Heart left ventricle (tissue), 16 donors: ENCODE measurements at regions not wholly inside any gene's neighbourhood (a gene's known extent, or its start where the extent isn't known, plus 50 kb on each side); places are given as distances from the start of the nearest gene placed in this dataset.
A peak's percentile ranks its signal among the peaks of the same experiment; 100 is the strongest.

ENCODE experiments used
- ATAC-seq, 4 donors: fragments of 200-7000 bp; cut with Tn5 transposase; one replicate each; pipeline ENCODE4 v1.9.1; 2020 to 2022; ENCODE audit warnings: moderate library complexity in 4 of 4, mild to moderate bottlenecking in 3 of 4, moderate number of reproducible peaks in 1 of 4
- DNase-seq, 5 donors: peaks; one replicate each; pipeline ENCODE4 v3.0.0-alpha.2; 2020
- H3K27ac ChIP-seq, 12 donors: fragments of 200-600 bp; sonication (generic) in 4 of 12; one replicate each; pipeline versions ENCODE4 v1.5.0 to v1.8.0; 2016 to 2022; ENCODE audit warnings: mild to moderate bottlenecking in 2 of 12
- H3K27me3 ChIP-seq, 9 donors: fragments of 200-600 bp; sonication (generic) in 2 of 9; one replicate each; pipeline versions ENCODE4 v1.5.1 to v1.8.0; 2016 to 2022; ENCODE audit warnings: mild to moderate bottlenecking in 3 of 9
- H3K36me3 ChIP-seq, 9 donors: fragments of 200-600 bp; sonication (generic) in 2 of 9; one replicate each; pipeline versions ENCODE4 v1.5.0 to v1.8.0; 2018 to 2022; ENCODE audit warnings: mild to moderate bottlenecking in 2 of 9
- H3K4me1 ChIP-seq, 12 donors: fragments of 200-600 bp; sonication (generic) in 4 of 12; one replicate each; pipeline versions ENCODE4 v1.5.0 to v1.8.0; 2016 to 2022; ENCODE audit warnings: mild to moderate bottlenecking in 3 of 12
- H3K4me3 ChIP-seq, 12 donors: fragments of 200-600 bp; sonication (generic) in 4 of 12; one replicate each; pipeline versions ENCODE4 v1.5.0 to v1.8.0; 2017 to 2022; ENCODE audit warnings: mild to moderate bottlenecking in 9 of 12, moderate library complexity in 4 of 12
- H3K9me3 ChIP-seq, 12 donors: fragments of 200-600 bp; sonication (generic) in 4 of 12; one replicate each; pipeline versions ENCODE4 v1.5.0 to v1.8.0; 2016 to 2022; ENCODE audit warnings: mild to moderate bottlenecking in 1 of 12
- CTCF ChIP-seq, 12 donors: fragments of 200-600 bp; sonication (generic) in 4 of 12; IDR thresholded peaks; one replicate each; pipeline versions ENCODE4 v1.5.0 to v1.8.0; 2018 to 2022; ENCODE audit warnings: antibody characterized with exemption in 12 of 12, mild to moderate bottlenecking in 5 of 12
- POLR2A ChIP-seq, 2 donors: fragments of 450-650 bp; IDR thresholded peaks; one replicate each; pipeline ENCODE4 v1.6.1; 2017; ENCODE audit warnings: antibody characterized with exemption in 2 of 2, mild to moderate bottlenecking in 2 of 2, moderate library complexity in 2 of 2
- WGBS, 4 donors: extraction: QIAGEN DNeasy Blood & Tissue Kit in 2 of 4; methylation state at CpG; one replicate each; pipeline versions ENCODE4 v1.1.5 to v1.1.7; 2013 to 2018; 5-methylcytosine and 5-hydroxymethylcytosine counted together
- intact Hi-C, 10 donors: fragments of 100-400 bp; cut with DNase I; formaldehyde crosslinking; loops; one replicate each; pipeline versions ENCODE4 v1.11.1 to v1.14.2; 2022
- donor health status: ischemic (EF 13 %, LVEDD 7.1; RV severe dilation, severe dysfunction).
- donor health status: healthy with polysubstance abuse.
- donor health status: DM: no; HTN: yes; CAD: no.
- donor health status: DM: no; HTN: no; CAD: no.
- donor health status: ischemic (EF 25% LVEDD 6.9; RV normal size, moderate dysfunction).
- donor health status: ischemic (EF 25% LVEDD 5.7; RV mildly dilated, moderate dysfunction).
- donor health status: healthy.
- donor health status: DM: yes; HTN: yes; CAD: no.
- donor health status: ischemic (EF 35%, LVEDD 5.7; RV mildly dilated, moderate dysfunction).
- donor health status: nonischemic (EF 11% LVEDD 7.7; RV severe dilation, severe dysfunction).
- donor health status: DM: yes; HTN: yes; CAD: no.
- donor health status: PGD.
- donor health status: ischemic (EF 29% LVEDD 5.4; RV normal size, mild dysfunction).
- donor health status: nonischemic (EF 23%, LVEDD 6.1; RV moderate dilation, normal function).

GRCh38 chr4:38210396-38211114, 250.4 kb downstream of the PTTG2 start:
- DNase-seq: no peak
- no peaks in the 10 kb centered on the region for H3K27me3 ChIP-seq
- intact Hi-C loops: no loop called here
- H3K27ac ChIP-seq: peak overlapping the region in 2 of 12 donors; percentile 12 to 84
- H3K9me3 ChIP-seq: peaks cover 0 to 12% (median 0%) of the 10 kb centered on the region in 12 donors
- no peak overlapping the region for H3K4me3 ChIP-seq
- no peaks in the 10 kb centered on the region for H3K36me3 ChIP-seq
- TF ChIP-seq CTCF (IDR thresholded peaks at IDR 0.05) (no peak), POLR2A (IDR thresholded peaks at IDR 0.05) (no peak)
- peaks cover 0 to 35% (median 10%) of the 10 kb centered on the region in 12 donors for H3K4me1 ChIP-seq
- 52 to 58% (median 57%) methylated on average over 11 of the region's 11 CpGs for WGBS, 4 donors
- ATAC-seq: peak in 3 of 4 donors; percentile 24 to 38 (median 37)

GRCh38 chr4:38211885-38212284, 251.7 kb downstream of the PTTG2 start:
- ATAC-seq (no peak), DNase-seq (no peak)
- Histone ChIP-seq H3K9me3 (peaks cover 0 to 13% (median 0%) of the 10 kb centered on the region in 12 donors), H3K27me3 (no peaks in the 10 kb centered on the region), H3K4me3 (no peak overlapping the region), H3K27ac (peak overlapping the region in 3 of 12 donors; percentile 11 to 84 (median 12)), H3K36me3 (no peaks in the 10 kb centered on the region), H3K4me1 (peaks cover 0 to 35% (median 10%) of the 10 kb centered on the region in 12 donors)
- intact Hi-C loops: no loop called here
- TF ChIP-seq POLR2A (IDR thresholded peaks at IDR 0.05) (no peak), CTCF (IDR thresholded peaks at IDR 0.05) (no peak)
- WGBS, 4 donors: 45 to 98% (median 71%) methylated on average over 2 of the region's 2 CpGs

GRCh38 chr4:38213083-38213805, 253.0 kb downstream of the PTTG2 start:
- Histone ChIP-seq H3K36me3 (no peaks in the 10 kb centered on the region), H3K9me3 (peaks cover 0 to 13% (median 0%) of the 10 kb centered on the region in 12 donors), H3K4me3 (no peak overlapping the region), H3K27me3 (no peaks in the 10 kb centered on the region), H3K27ac (peak overlapping the region in 1 of 12 donors; percentile 79), H3K4me1 (peaks cover 0 to 35% (median 10%) of the 10 kb centered on the region in 12 donors)
- ATAC-seq: no peak
- intact Hi-C loops: no loop called here
- TF ChIP-seq POLR2A (IDR thresholded peaks at IDR 0.05) (no peak), CTCF (IDR thresholded peaks at IDR 0.05) (no peak)
- DNase-seq: no peak
- 94 to 98% (median 96%) methylated on average over 2 of the region's 2 CpGs for WGBS, 4 donors

GRCh38 chr4:38222892-38223291, 262.7 kb downstream of the PTTG2 start:
- intact Hi-C loops: no loop called here
- no peak for ATAC-seq
- H3K27me3 ChIP-seq: no peaks in the 10 kb centered on the region
- no peak for TF ChIP-seq CTCF (IDR thresholded peaks at IDR 0.05)
- no peak for TF ChIP-seq POLR2A (IDR thresholded peaks at IDR 0.05)
- H3K4me1 ChIP-seq: peaks cover 0 to 19% (median 1%) of the 10 kb centered on the region in 12 donors
- no peaks in the 10 kb centered on the region for H3K36me3 ChIP-seq
- no peak for DNase-seq
- no peaks in the 10 kb centered on the region for H3K9me3 ChIP-seq
- 93 to 95% (median 94%) methylated on average over 2 of the region's 2 CpGs for WGBS, 4 donors
- H3K4me3 ChIP-seq: no peak overlapping the region
- peak overlapping the region in 1 of 12 donors; percentile 84 for H3K27ac ChIP-seq
